ENCODE measurements at regions not wholly inside any gene's neighbourhood (a gene's known extent, or its start where the extent isn't known, plus 50 kb on each side); places are given as distances from the start of the nearest gene placed in this dataset.
A peak's percentile ranks its signal among the peaks of the same experiment; 100 is the strongest.

GRCh38 chr15:62430056-62430455 lies 265.0 kb upstream of the C2CD4B start:
- no peak for DNase-seq (ENCODE audit: low spot score)
- Histone ChIP-seq H3K27ac (no peak overlapping the region), H3K4me3 (no peak overlapping the region), H3K9me3 (no peaks in the 10 kb centered on the region), H3K4me1 (peaks cover 0 to 31% of the 10 kb centered on the region in 2 donors), H3K36me3 (no peaks in the 10 kb centered on the region), H3K27me3 (no peaks in the 10 kb centered on the region)
- TF ChIP-seq CTCF (IDR thresholded peaks at IDR 0.05): no peak

- Histone ChIP-seq H3K4me3 (no peak overlapping the region), H3K27ac (no peak overlapping the region), H3K27me3 (no peaks in the 10 kb centered on the region), H3K9me3 (no peaks in the 10 kb centered on the region), H3K4me1 (peaks cover 0 to 31% of the 10 kb centered on the region in 2 donors), H3K36me3 (no peaks in the 10 kb centered on the region)
- no peak for TF ChIP-seq CTCF (IDR thresholded peaks at IDR 0.05)
- DNase-seq (ENCODE audit: low spot score): no peak
Measured at GRCh38 chr15:62430552-62430951, 265.5 kb upstream of the C2CD4B start.

GRCh38 chr15:62431008-62431797 lies 266.1 kb upstream of the C2CD4B start:
- peaks cover 0 to 28% of the 10 kb centered on the region in 2 donors for H3K4me1 ChIP-seq
- H3K4me3 ChIP-seq: no peak overlapping the region
- no peak overlapping the region for H3K27ac ChIP-seq
- no peaks in the 10 kb centered on the region for H3K27me3 ChIP-seq
- DNase-seq (ENCODE audit: low spot score): no peak
- H3K9me3 ChIP-seq: no peaks in the 10 kb centered on the region
- no peaks in the 10 kb centered on the region for H3K36me3 ChIP-seq
- TF ChIP-seq CTCF (IDR thresholded peaks at IDR 0.05): no peak

- TF ChIP-seq CTCF (IDR thresholded peaks at IDR 0.05): no peak
- DNase-seq (ENCODE audit: low spot score): no peak
- Histone ChIP-seq H3K36me3 (no peaks in the 10 kb centered on the region), H3K27ac (peak overlapping the region in 1 of 2 donors; percentile 85), H3K4me3 (no peak overlapping the region), H3K4me1 (peaks cover 0 to 22% of the 10 kb centered on the region in 2 donors), H3K27me3 (no peaks in the 10 kb centered on the region), H3K9me3 (no peaks in the 10 kb centered on the region)
Measured at GRCh38 chr15:62431817-62432216, 266.7 kb upstream of the C2CD4B start.

- Histone ChIP-seq H3K4me1 (peaks cover 0 to 15% of the 10 kb centered on the region in 2 donors), H3K9me3 (no peaks in the 10 kb centered on the region), H3K36me3 (no peaks in the 10 kb centered on the region), H3K27me3 (no peaks in the 10 kb centered on the region), H3K27ac (peak overlapping the region; percentile 70 to 85), H3K4me3 (no peak overlapping the region)
- no peak for DNase-seq (ENCODE audit: low spot score)
- no peak for TF ChIP-seq CTCF (IDR thresholded peaks at IDR 0.05)
Measured at GRCh38 chr15:62432702-62433398, 267.8 kb upstream of the C2CD4B start.

All from right atrium auricular region (tissue), 2 donors.